ENCODE measurements at regions not wholly inside any gene's neighbourhood (a gene's known extent, or its start where the extent isn't known, plus 50 kb on each side); places are given as distances from the start of the nearest gene placed in this dataset.

GRCh38 chr14:26930576-26930975, 332.7 kb upstream of the NOVA1 start:
- Histone ChIP-seq H3K27me3 (ENCODE audit: control insufficient read depth in 3 of 3, insufficient read depth in 3 of 3, low read depth in 1 of 3, low read length in 3 of 3) (no peaks in the 10 kb centered on the region), H3K23ac (ENCODE audit: low read depth, low read length, poor library complexity) (no peak overlapping the region), H3K4me2 (ENCODE audit: insufficient read depth, low read length, poor library complexity, severe bottlenecking) (no peak overlapping the region), H2BK12ac (ENCODE audit: low read length) (no peak overlapping the region), H3K79me1 (ENCODE audit: low read depth, low read length) (no peaks in the 10 kb centered on the region), H4K91ac (ENCODE audit: low read depth, low read length, poor library complexity) (no peak overlapping the region), H3K36me3 (replicated peaks in 1 of 2; ENCODE audit: control insufficient read depth in 2 of 2, insufficient read depth in 2 of 2, low read length in 2 of 2) (no peaks in the 10 kb centered on the region), H3K4me3 (ENCODE audit: low read length in 2 of 2) (no peak overlapping the region), H2BK15ac (ENCODE audit: low read length) (no peak overlapping the region), H3K4me1 (ENCODE audit: control insufficient read depth in 2 of 2, insufficient read depth in 1 of 2, low read depth in 1 of 2, low read length in 2 of 2) (peaks cover 3 to 16% of the 10 kb centered on the region in 2 donors), H2AK5ac (ENCODE audit: low read depth, low read length) (no peak overlapping the region), H2AFZ (ENCODE audit: low read length) (no peak overlapping the region), H2BK5ac (ENCODE audit: low read length) (no peak overlapping the region), H3K14ac (ENCODE audit: low read length) (no peak overlapping the region), H3K9ac (ENCODE audit: low read depth, low read length, poor library complexity) (no peak overlapping the region), H3K9me3 (replicated peaks in 1 of 2; ENCODE audit: control insufficient read depth in 2 of 2, insufficient read depth in 1 of 2, low read depth in 1 of 2, low read length in 2 of 2) (no peaks in the 10 kb centered on the region), H2BK120ac (ENCODE audit: low read depth, low read length) (no peak overlapping the region), H4K8ac (ENCODE audit: low read depth, low read length) (no peak overlapping the region), H3K4ac (ENCODE audit: low read length) (no peak overlapping the region), H3K18ac (ENCODE audit: low read length) (no peak overlapping the region), H3K27ac (replicated peaks; ENCODE audit: low read length) (no peak overlapping the region)
- no CpG with 5 or more reads among the region's 2 CpGs for WGBS, 2 donors (ENCODE audit: extremely low coverage in 2 of 2, insufficient read length in 2 of 2, insufficient replicate concordance in 1 of 2)
- no peak for DNase-seq (ENCODE audit: low spot score)

- no peak overlapping the region for H2BK12ac ChIP-seq (ENCODE audit: low read length)
- no peak overlapping the region for H3K18ac ChIP-seq (ENCODE audit: low read length)
- H2AFZ ChIP-seq (ENCODE audit: low read length), result no peak overlapping the region
- H3K4me1 ChIP-seq (ENCODE audit: control insufficient read depth in 2 of 2, insufficient read depth in 1 of 2, low read depth in 1 of 2, low read length in 2 of 2), result peaks cover 0 to 1% of the 10 kb centered on the region in 2 donors
- no peak overlapping the region for H3K4me2 ChIP-seq (ENCODE audit: insufficient read depth, low read length, poor library complexity, severe bottlenecking)
- no peaks in the 10 kb centered on the region for H3K36me3 ChIP-seq (replicated peaks in 1 of 2; ENCODE audit: control insufficient read depth in 2 of 2, insufficient read depth in 2 of 2, low read length in 2 of 2)
- no peak overlapping the region for H4K8ac ChIP-seq (ENCODE audit: low read depth, low read length)
- no CpG with 5 or more reads among the region's 4 CpGs for WGBS, 2 donors (ENCODE audit: extremely low coverage in 2 of 2, insufficient read length in 2 of 2, insufficient replicate concordance in 1 of 2)
- H2BK15ac ChIP-seq (ENCODE audit: low read length), result no peak overlapping the region
- no peak overlapping the region for H3K14ac ChIP-seq (ENCODE audit: low read length)
- no peaks in the 10 kb centered on the region for H3K9me3 ChIP-seq (replicated peaks in 1 of 2; ENCODE audit: control insufficient read depth in 2 of 2, insufficient read depth in 1 of 2, low read depth in 1 of 2, low read length in 2 of 2)
- no peaks in the 10 kb centered on the region for H3K27me3 ChIP-seq (ENCODE audit: control insufficient read depth in 3 of 3, insufficient read depth in 3 of 3, low read depth in 1 of 3, low read length in 3 of 3)
- H2AK5ac ChIP-seq (ENCODE audit: low read depth, low read length), result no peak overlapping the region
- H3K27ac ChIP-seq (replicated peaks; ENCODE audit: low read length), result no peak overlapping the region
- no peak overlapping the region for H4K91ac ChIP-seq (ENCODE audit: low read depth, low read length, poor library complexity)
- H3K79me1 ChIP-seq (ENCODE audit: low read depth, low read length), result no peaks in the 10 kb centered on the region
- no peak overlapping the region for H2BK5ac ChIP-seq (ENCODE audit: low read length)
- H3K4ac ChIP-seq (ENCODE audit: low read length), result no peak overlapping the region
- H3K4me3 ChIP-seq (ENCODE audit: low read length in 2 of 2), result no peak overlapping the region
- H2BK120ac ChIP-seq (ENCODE audit: low read depth, low read length), result no peak overlapping the region
- H3K23ac ChIP-seq (ENCODE audit: low read depth, low read length, poor library complexity), result no peak overlapping the region
- H3K9ac ChIP-seq (ENCODE audit: low read depth, low read length, poor library complexity), result no peak overlapping the region
- DNase-seq (ENCODE audit: low spot score), result no peak
Observed at GRCh38 chr14:26932606-26933005, 334.8 kb upstream of the NOVA1 start.

DNA sequence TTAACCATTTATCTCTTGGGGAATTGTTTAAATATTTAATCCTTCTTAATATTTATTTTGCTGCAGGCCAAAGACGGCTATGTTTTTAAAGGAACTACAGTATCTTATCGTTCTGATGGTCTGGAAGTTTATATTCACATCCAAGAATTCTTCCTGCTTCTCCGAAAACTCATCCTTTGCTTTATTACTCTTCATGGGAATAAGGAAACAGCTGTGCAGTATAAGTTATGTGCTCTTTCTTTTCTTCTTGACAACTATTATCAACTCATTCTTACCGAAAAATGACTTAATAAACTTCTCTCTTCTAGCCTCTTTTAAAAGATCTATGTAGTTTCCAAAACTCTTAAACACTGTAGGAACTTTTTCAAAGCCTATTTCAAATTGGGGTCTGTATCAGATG, 335.6 kb upstream of the NOVA1 start:
- no peak for DNase-seq (ENCODE audit: low spot score)
- H2AFZ ChIP-seq (ENCODE audit: low read length), result no peak overlapping the region
- no peak overlapping the region for H2BK12ac ChIP-seq (ENCODE audit: low read length)
- no peak overlapping the region for H2AK5ac ChIP-seq (ENCODE audit: low read depth, low read length)
- peaks cover 0 to 1% of the 10 kb centered on the region in 2 donors for H3K4me1 ChIP-seq (ENCODE audit: control insufficient read depth in 2 of 2, insufficient read depth in 1 of 2, low read depth in 1 of 2, low read length in 2 of 2)
- H3K4me3 ChIP-seq (ENCODE audit: low read length in 2 of 2), result no peak overlapping the region
- no peak overlapping the region for H4K91ac ChIP-seq (ENCODE audit: low read depth, low read length, poor library complexity)
- H3K27me3 ChIP-seq (ENCODE audit: control insufficient read depth in 3 of 3, insufficient read depth in 3 of 3, low read depth in 1 of 3, low read length in 3 of 3), result no peaks in the 10 kb centered on the region
- WGBS, 2 donors (ENCODE audit: extremely low coverage in 2 of 2, insufficient read length in 2 of 2, insufficient replicate concordance in 1 of 2), result 100% methylated on average over 1 of the region's 4 CpGs; no CpG with 5 or more reads in 1 of the 2 donors
- no peak overlapping the region for H3K4me2 ChIP-seq (ENCODE audit: insufficient read depth, low read length, poor library complexity, severe bottlenecking)
- no peak overlapping the region for H2BK15ac ChIP-seq (ENCODE audit: low read length)
- no peaks in the 10 kb centered on the region for H3K36me3 ChIP-seq (replicated peaks in 1 of 2; ENCODE audit: control insufficient read depth in 2 of 2, insufficient read depth in 2 of 2, low read length in 2 of 2)
- H3K14ac ChIP-seq (ENCODE audit: low read length), result no peak overlapping the region
- H3K18ac ChIP-seq (ENCODE audit: low read length), result no peak overlapping the region
- no peak overlapping the region for H3K4ac ChIP-seq (ENCODE audit: low read length)
- no peak overlapping the region for H3K23ac ChIP-seq (ENCODE audit: low read depth, low read length, poor library complexity)
- no peak overlapping the region for H3K27ac ChIP-seq (replicated peaks; ENCODE audit: low read length)
- no peak overlapping the region for H3K9ac ChIP-seq (ENCODE audit: low read depth, low read length, poor library complexity)
- H3K9me3 ChIP-seq (replicated peaks in 1 of 2; ENCODE audit: control insufficient read depth in 2 of 2, insufficient read depth in 1 of 2, low read depth in 1 of 2, low read length in 2 of 2), result no peaks in the 10 kb centered on the region
- H3K79me1 ChIP-seq (ENCODE audit: low read depth, low read length), result no peaks in the 10 kb centered on the region
- H2BK5ac ChIP-seq (ENCODE audit: low read length), result no peak overlapping the region
- H4K8ac ChIP-seq (ENCODE audit: low read depth, low read length), result no peak overlapping the region
- no peak overlapping the region for H2BK120ac ChIP-seq (ENCODE audit: low read depth, low read length)

DNA sequence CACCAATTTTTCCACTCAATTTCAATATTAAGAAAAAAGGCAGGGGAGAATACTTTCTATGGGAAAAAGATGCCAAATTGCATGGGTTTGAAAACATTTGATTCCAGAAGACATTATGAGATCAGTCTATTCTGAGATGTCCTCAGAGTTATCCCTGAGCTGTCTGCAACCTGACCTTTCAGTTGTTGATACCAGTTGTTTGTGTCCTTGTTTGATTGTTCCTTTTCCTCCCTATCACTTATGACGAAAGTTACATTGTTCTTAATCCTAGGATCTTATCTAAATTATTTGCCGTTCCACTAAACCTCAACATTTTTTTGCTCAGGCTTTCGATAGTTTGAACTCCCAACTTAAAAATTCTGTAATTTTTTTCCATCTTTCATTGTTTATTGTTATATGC, 336.3 kb upstream of the NOVA1 start:
- H2AFZ ChIP-seq (ENCODE audit: low read length), result no peak overlapping the region
- H3K79me1 ChIP-seq (ENCODE audit: low read depth, low read length), result no peaks in the 10 kb centered on the region
- H3K4me2 ChIP-seq (ENCODE audit: insufficient read depth, low read length, poor library complexity, severe bottlenecking), result no peak overlapping the region
- no peak overlapping the region for H2BK5ac ChIP-seq (ENCODE audit: low read length)
- no peak overlapping the region for H4K91ac ChIP-seq (ENCODE audit: low read depth, low read length, poor library complexity)
- no peaks in the 10 kb centered on the region for H3K27me3 ChIP-seq (ENCODE audit: control insufficient read depth in 3 of 3, insufficient read depth in 3 of 3, low read depth in 1 of 3, low read length in 3 of 3)
- no peak overlapping the region for H3K14ac ChIP-seq (ENCODE audit: low read length)
- no peak overlapping the region for H3K4ac ChIP-seq (ENCODE audit: low read length)
- H3K27ac ChIP-seq (replicated peaks; ENCODE audit: low read length), result no peak overlapping the region
- H3K23ac ChIP-seq (ENCODE audit: low read depth, low read length, poor library complexity), result no peak overlapping the region
- no peaks in the 10 kb centered on the region for H3K9me3 ChIP-seq (replicated peaks in 1 of 2; ENCODE audit: control insufficient read depth in 2 of 2, insufficient read depth in 1 of 2, low read depth in 1 of 2, low read length in 2 of 2)
- H2BK120ac ChIP-seq (ENCODE audit: low read depth, low read length), result no peak overlapping the region
- no peak overlapping the region for H3K9ac ChIP-seq (ENCODE audit: low read depth, low read length, poor library complexity)
- H2BK15ac ChIP-seq (ENCODE audit: low read length), result no peak overlapping the region
- no peak overlapping the region for H2AK5ac ChIP-seq (ENCODE audit: low read depth, low read length)
- no peak overlapping the region for H3K4me3 ChIP-seq (ENCODE audit: low read length in 2 of 2)
- no peak overlapping the region for H3K18ac ChIP-seq (ENCODE audit: low read length)
- no peak overlapping the region for H4K8ac ChIP-seq (ENCODE audit: low read depth, low read length)
- no peaks in the 10 kb centered on the region for H3K36me3 ChIP-seq (replicated peaks in 1 of 2; ENCODE audit: control insufficient read depth in 2 of 2, insufficient read depth in 2 of 2, low read length in 2 of 2)
- DNase-seq (ENCODE audit: low spot score), result no peak
- H2BK12ac ChIP-seq (ENCODE audit: low read length), result no peak overlapping the region
- peaks cover 0 to 1% of the 10 kb centered on the region in 2 donors for H3K4me1 ChIP-seq (ENCODE audit: control insufficient read depth in 2 of 2, insufficient read depth in 1 of 2, low read depth in 1 of 2, low read length in 2 of 2)
- WGBS, 2 donors (ENCODE audit: extremely low coverage in 2 of 2, insufficient read length in 2 of 2, insufficient replicate concordance in 1 of 2), result no CpG with 5 or more reads among the region's 3 CpGs

Data from neuronal stem cell (in vitro differentiated cells).